CD8-positive, alpha-beta memory T cell (primary cell): ENCODE measurements at regions not wholly inside any gene's neighbourhood (a gene's known extent, or its start where the extent isn't known, plus 50 kb on each side); places are given as distances from the start of the nearest gene placed in this dataset.

Experiments
- CTCF ChIA-PET: fragments of 350-600 bp; sonication (Branson Sonifier 250); formaldehyde crosslinking; loops from one replicate; lab custom pipeline; 2021; ENCODE audit warnings: antibody characterized with exemption; lab: Charles Lee
- POLR2A ChIA-PET: fragments of 350-600 bp; sonication (Branson Sonifier 250); formaldehyde crosslinking; loops from one replicate; lab custom pipeline; 2021; ENCODE audit warnings: antibody characterized with exemption; lab: Charles Lee
- DNase-seq, 5 donors: peaks; one replicate each; pipeline versions ENCODE4 v3.0.0 to v3.0.0-alpha.2; 2020 to 2022; ENCODE audit warnings: mixed read lengths in 1 of 5
- H3K27ac ChIP-seq: one replicate; pipeline ENCODE4 v1.7.0; 2013; ENCODE audit warnings: low read depth, mild to moderate bottlenecking, low read length, moderate library complexity
- H3K27me3 ChIP-seq: 2 replicates; pipeline ENCODE4 v1.7.0; 2013; ENCODE audit warnings: low read length, mild to moderate bottlenecking; ENCODE audit not compliant: insufficient read depth, poor library complexity, severe bottlenecking
- H3K36me3 ChIP-seq: 2 replicates; pipeline ENCODE4 v1.7.0; 2013; ENCODE audit warnings: mild to moderate bottlenecking, low read length, moderate library complexity; ENCODE audit not compliant: insufficient read depth
- H3K4me1 ChIP-seq: 2 replicates; pipeline ENCODE4 v1.7.0; 2013; ENCODE audit warnings: mild to moderate bottlenecking, low read length, moderate library complexity; ENCODE audit not compliant: insufficient read depth
- H3K4me3 ChIP-seq: 2 replicates; pipeline ENCODE4 v1.7.0; 2013; ENCODE audit warnings: mild to moderate bottlenecking, low read length
- H3K9me3 ChIP-seq: 2 replicates; pipeline ENCODE4 v1.7.0; 2013; ENCODE audit warnings: mild to moderate bottlenecking, low read length
- H3K27ac Mint-ChIP-seq, 8 donors: one replicate each; pipeline ENCODE4 v1.8.0; 2020 to 2021; ENCODE audit warnings: mixed read lengths in 8 of 8, mild to moderate bottlenecking in 6 of 8, inconsistent platforms in 3 of 8, moderate library complexity in 3 of 8
- H3K27me3 Mint-ChIP-seq, 2 donors: one replicate each; pipeline ENCODE4 v1.8.0; 2020 to 2021; ENCODE audit warnings: mixed read lengths in 2 of 2, mild to moderate bottlenecking in 1 of 2, moderate library complexity in 1 of 2
- H3K36me3 Mint-ChIP-seq, 3 donors: one replicate each; pipeline ENCODE4 v1.8.0; 2020 to 2021; ENCODE audit warnings: mixed read lengths in 3 of 3, inconsistent platforms in 1 of 3, mild to moderate bottlenecking in 1 of 3
- H3K4me1 Mint-ChIP-seq, 3 donors: one replicate each; pipeline ENCODE4 v1.8.0; 2020 to 2021; ENCODE audit warnings: mixed read lengths in 3 of 3, inconsistent platforms in 1 of 3, mild to moderate bottlenecking in 1 of 3
- H3K4me3 Mint-ChIP-seq, 7 donors: one replicate each; pipeline ENCODE4 v1.8.0; 2020 to 2021; ENCODE audit warnings: mixed read lengths in 7 of 7, mild to moderate bottlenecking in 6 of 7, moderate library complexity in 4 of 7, inconsistent platforms in 2 of 7
- H3K9me3 Mint-ChIP-seq, 5 donors: one replicate each; pipeline ENCODE4 v1.8.0; 2020 to 2022; ENCODE audit warnings: mixed read lengths in 5 of 5, mild to moderate bottlenecking in 3 of 5, moderate library complexity in 2 of 5, inconsistent platforms in 1 of 5

GRCh38 chr1:36614571-36614970, 131.9 kb upstream of the CSF3R start:
- Histone ChIP-seq H3K36me3 (no peaks in the 10 kb centered on the region), H3K4me3 (no peak overlapping the region), H3K27ac (no peak overlapping the region), H3K9me3 (no peaks in the 10 kb centered on the region), H3K27me3 (no peaks in the 10 kb centered on the region), H3K4me1 (no peaks in the 10 kb centered on the region)
- H3K4me1 Mint-ChIP-seq: no peaks in the 10 kb centered on the region
- ChIA-PET CTCF (no interaction called here), POLR2A (no interaction called here)
- no peak for DNase-seq
- H3K27ac Mint-ChIP-seq: no peak overlapping the region
- peaks cover 2 to 3% of the 10 kb centered on the region in 2 donors for H3K27me3 Mint-ChIP-seq
- H3K9me3 Mint-ChIP-seq: no peaks in the 10 kb centered on the region
- H3K4me3 Mint-ChIP-seq: no peak overlapping the region
- no peaks in the 10 kb centered on the region for H3K36me3 Mint-ChIP-seq

GRCh38 chr1:36613721-36614120, 131.0 kb upstream of the CSF3R start:
- H3K9me3 Mint-ChIP-seq: no peaks in the 10 kb centered on the region
- DNase-seq: no peak
- Histone ChIP-seq H3K27ac (no peak overlapping the region), H3K36me3 (no peaks in the 10 kb centered on the region), H3K4me3 (no peak overlapping the region), H3K27me3 (no peaks in the 10 kb centered on the region), H3K9me3 (no peaks in the 10 kb centered on the region), H3K4me1 (no peaks in the 10 kb centered on the region)
- POLR2A ChIA-PET: no interaction called here
- CTCF ChIA-PET: no interaction called here
- peaks cover 0 to 6% (median 6%) of the 10 kb centered on the region in 3 donors for H3K4me1 Mint-ChIP-seq
- no peak overlapping the region for H3K27ac Mint-ChIP-seq
- H3K4me3 Mint-ChIP-seq: no peak overlapping the region
- peaks cover 2 to 3% of the 10 kb centered on the region in 2 donors for H3K27me3 Mint-ChIP-seq
- no peaks in the 10 kb centered on the region for H3K36me3 Mint-ChIP-seq

GRCh38 chr1:36612881-36613280, 130.2 kb upstream of the CSF3R start:
- Mint-ChIP-seq H3K27ac (no peak overlapping the region), H3K4me1 (peaks cover under 1 to 11% (median 7%) of the 10 kb centered on the region in 3 donors), H3K36me3 (no peaks in the 10 kb centered on the region), H3K4me3 (no peak overlapping the region), H3K9me3 (no peaks in the 10 kb centered on the region), H3K27me3 (peaks cover 2 to 3% of the 10 kb centered on the region in 2 donors)
- Histone ChIP-seq H3K9me3 (no peaks in the 10 kb centered on the region), H3K27me3 (no peaks in the 10 kb centered on the region), H3K27ac (no peak overlapping the region), H3K36me3 (no peaks in the 10 kb centered on the region), H3K4me3 (no peak overlapping the region), H3K4me1 (no peaks in the 10 kb centered on the region)
- ChIA-PET CTCF (no interaction called here), POLR2A (no interaction called here)
- no peak for DNase-seq

GRCh38 chr1:36612121-36612520, 129.4 kb upstream of the CSF3R start:
- ChIA-PET POLR2A (no interaction called here), CTCF (no interaction called here)

GRCh38 chr1:36609241-36610027, 126.7 kb upstream of the CSF3R start:
- H3K27me3 Mint-ChIP-seq: peaks cover 2 to 3% of the 10 kb centered on the region in 2 donors
- no peaks in the 10 kb centered on the region for H3K36me3 Mint-ChIP-seq
- peaks cover 24% of the 10 kb centered on the region for H3K4me1 ChIP-seq
- no peak overlapping the region for H3K4me3 Mint-ChIP-seq
- no peaks in the 10 kb centered on the region for H3K27me3 ChIP-seq
- H3K9me3 Mint-ChIP-seq: no peaks in the 10 kb centered on the region
- ChIA-PET POLR2A (no interaction called here), CTCF (interaction anchor here (1.4 kb wide), 1 partner anchor 40 kb away, joined by 3 read pairs; no protein-coding TSS in a partner anchor)
- no peak overlapping the region for H3K4me3 ChIP-seq
- H3K4me1 Mint-ChIP-seq: peaks cover 32 to 42% (median 39%) of the 10 kb centered on the region in 3 donors
- H3K9me3 ChIP-seq: no peaks in the 10 kb centered on the region
- peak overlapping the region in 2 of 8 donors; percentile 20 to 68 for H3K27ac Mint-ChIP-seq
- peak in 3 of 5 donors; percentile 5 to 32 (median 26) for DNase-seq
- H3K36me3 ChIP-seq: no peaks in the 10 kb centered on the region
- no peak overlapping the region for H3K27ac ChIP-seq

More at GRCh38 chr1:36612121-36612520, 129.4 kb upstream of the CSF3R start:
- DNase-seq: no peak
- peaks cover 7% of the 10 kb centered on the region for H3K4me1 ChIP-seq
- Mint-ChIP-seq H3K27ac (no peak overlapping the region), H3K4me1 (peaks cover 8 to 18% (median 14%) of the 10 kb centered on the region in 3 donors), H3K9me3 (no peaks in the 10 kb centered on the region), H3K27me3 (peaks cover 2 to 3% of the 10 kb centered on the region in 2 donors), H3K4me3 (no peak overlapping the region), H3K36me3 (no peaks in the 10 kb centered on the region)
- H3K9me3 ChIP-seq: no peaks in the 10 kb centered on the region
- H3K36me3 ChIP-seq: no peaks in the 10 kb centered on the region
- no peak overlapping the region for H3K27ac ChIP-seq
- no peaks in the 10 kb centered on the region for H3K27me3 ChIP-seq
- H3K4me3 ChIP-seq: no peak overlapping the region

GRCh38 chr1:36608272-36608671, 125.6 kb upstream of the CSF3R start:
- Histone ChIP-seq H3K36me3 (no peaks in the 10 kb centered on the region), H3K9me3 (no peaks in the 10 kb centered on the region), H3K27ac (no peak overlapping the region), H3K4me1 (peaks cover 24% of the 10 kb centered on the region), H3K27me3 (no peaks in the 10 kb centered on the region), H3K4me3 (no peak overlapping the region)
- H3K4me3 Mint-ChIP-seq: no peak overlapping the region
- no peak for DNase-seq
- CTCF ChIA-PET: no interaction called here
- H3K4me1 Mint-ChIP-seq: peaks cover 32 to 42% (median 39%) of the 10 kb centered on the region in 3 donors
- POLR2A ChIA-PET: interaction anchor here (1.2 kb wide), 1 partner anchor 14 kb away, joined by 4 read pairs; no protein-coding TSS in a partner anchor
- no peaks in the 10 kb centered on the region for H3K9me3 Mint-ChIP-seq
- peaks cover 2 to 3% of the 10 kb centered on the region in 2 donors for H3K27me3 Mint-ChIP-seq
- H3K27ac Mint-ChIP-seq: peak overlapping the region in 3 of 8 donors; percentile 6 to 47 (median 37)
- no peaks in the 10 kb centered on the region for H3K36me3 Mint-ChIP-seq

- no peaks in the 10 kb centered on the region for H3K36me3 ChIP-seq
- H3K27me3 ChIP-seq: no peaks in the 10 kb centered on the region
- no peaks in the 10 kb centered on the region for H3K36me3 Mint-ChIP-seq
- DNase-seq: no peak
- peak overlapping the region in 5 of 7 donors; percentile 52 to 73 (median 70) for H3K4me3 Mint-ChIP-seq
- ChIA-PET POLR2A (interaction anchor here (1.2 kb wide), 1 partner anchor 13 kb away, joined by 4 read pairs; no protein-coding TSS in a partner anchor), CTCF (no interaction called here)
- peaks cover 24% of the 10 kb centered on the region for H3K4me1 ChIP-seq
- peaks cover 0 to 1% (median 0%) of the 10 kb centered on the region in 5 donors for H3K9me3 Mint-ChIP-seq
- H3K4me1 Mint-ChIP-seq: peaks cover 32 to 42% (median 39%) of the 10 kb centered on the region in 3 donors
- no peak overlapping the region for H3K4me3 ChIP-seq
- no peaks in the 10 kb centered on the region for H3K9me3 ChIP-seq
- H3K27me3 Mint-ChIP-seq: peaks cover 2 to 11% of the 10 kb centered on the region in 2 donors
- H3K27ac Mint-ChIP-seq: peak overlapping the region; percentile 68 to 95 (median 92)
- no peak overlapping the region for H3K27ac ChIP-seq
These were observed 124.5 kb upstream of the CSF3R start for GRCh38 chr1:36607263-36607651.

- H3K36me3 ChIP-seq: no peaks in the 10 kb centered on the region
- no peaks in the 10 kb centered on the region for H3K27me3 ChIP-seq
- Mint-ChIP-seq H3K9me3 (peaks cover 0 to 1% (median 0%) of the 10 kb centered on the region in 5 donors), H3K4me1 (peaks cover 32 to 42% (median 39%) of the 10 kb centered on the region in 3 donors), H3K4me3 (peak overlapping the region in 6 of 7 donors; percentile 3 to 73 (median 64)), H3K27me3 (peaks cover 2 to 11% of the 10 kb centered on the region in 2 donors), H3K36me3 (no peaks in the 10 kb centered on the region), H3K27ac (peak overlapping the region; percentile 68 to 95 (median 92))
- no peaks in the 10 kb centered on the region for H3K9me3 ChIP-seq
- ChIA-PET POLR2A (interaction anchor here (1.2 kb wide), 1 partner anchor 13 kb away, joined by 4 read pairs; no protein-coding TSS in a partner anchor), CTCF (interaction anchor here (0.5 kb wide), 1 partner anchor 457 kb away, joined by 3 read pairs; no protein-coding TSS in a partner anchor)
- H3K27ac ChIP-seq: no peak overlapping the region
- DNase-seq: peak in 2 of 5 donors; percentile 11 to 47
- peaks cover 24% of the 10 kb centered on the region for H3K4me1 ChIP-seq
- no peak overlapping the region for H3K4me3 ChIP-seq
These were observed 124.0 kb upstream of the CSF3R start for GRCh38 chr1:36606641-36607262.
